Mesenchymal stem cell (in vitro differentiated cells and primary cell): ENCODE measurements at regions not wholly inside any gene's neighbourhood (a gene's known extent, or its start where the extent isn't known, plus 50 kb on each side); places are given as distances from the start of the nearest gene placed in this dataset.

ENCODE experiments used
- DNase-seq: peaks from one replicate; pipeline ENCODE4 v3.0.0-alpha.2; 2013
- H2AFZ ChIP-seq: one replicate; pipeline ENCODE4 v1.6.1; 2013; ENCODE audit warnings: low read depth, mild to moderate bottlenecking, control low read depth, inconsistent platforms, low read length, moderate library complexity
- H2AK5ac ChIP-seq: 2 replicates; pipeline ENCODE4 v1.6.1; 2013; ENCODE audit warnings: low read length, moderate library complexity, mild to moderate bottlenecking, inconsistent platforms; ENCODE audit not compliant: severe bottlenecking
- H2BK120ac ChIP-seq: one replicate; pipeline ENCODE4 v1.6.1; 2013; ENCODE audit warnings: low read depth, mild to moderate bottlenecking, inconsistent platforms, low read length, moderate library complexity
- H2BK12ac ChIP-seq, 2 experiments: one replicate each; pipeline ENCODE4 v1.6.1; 2013; ENCODE audit warnings: inconsistent platforms in 2 of 2, low read length in 2 of 2, mild to moderate bottlenecking in 2 of 2, moderate library complexity in 2 of 2, control low read depth in 1 of 2
- H2BK15ac ChIP-seq: one replicate; pipeline ENCODE4 v1.6.1; 2013; ENCODE audit warnings: mild to moderate bottlenecking, low read depth, inconsistent platforms; ENCODE audit not compliant: poor library complexity, severe bottlenecking
- H2BK5ac ChIP-seq: 2 replicates; pipeline ENCODE4 v1.6.1; 2013; ENCODE audit warnings: low read depth, mild to moderate bottlenecking, low read length, control low read depth, inconsistent platforms; ENCODE audit not compliant: poor library complexity, severe bottlenecking
- H3K14ac ChIP-seq, 2 experiments: one replicate each; pipeline ENCODE4 v1.6.1; 2013; ENCODE audit warnings: inconsistent platforms in 2 of 2, low read length in 2 of 2, control low read depth in 1 of 2, mild to moderate bottlenecking in 1 of 2, moderate library complexity in 1 of 2
- H3K18ac ChIP-seq, 2 experiments: one replicate each; pipeline ENCODE4 v1.6.1; 2013; ENCODE audit warnings: inconsistent platforms in 2 of 2, low read length in 2 of 2, control low read depth in 1 of 2, low read depth in 1 of 2, mild to moderate bottlenecking in 1 of 2
- H3K23ac ChIP-seq, 2 experiments: one replicate each; pipeline ENCODE4 v1.6.1; 2013; ENCODE audit warnings: inconsistent platforms in 2 of 2, low read length in 2 of 2, mild to moderate bottlenecking in 2 of 2, moderate library complexity in 2 of 2, control low read depth in 1 of 2
- H3K27ac ChIP-seq: 2 replicates; pipeline ENCODE4 v1.5.1; 2013; ENCODE audit warnings: mild to moderate bottlenecking, moderate library complexity, low read length, control low read depth, inconsistent platforms; ENCODE audit not compliant: poor library complexity, severe bottlenecking
- H3K27me3 ChIP-seq, 2 experiments: 2 replicates each; pipeline versions ENCODE4 v1.6.1 to v1.7.0; 2013; ENCODE audit warnings: low read length in 2 of 2, mild to moderate bottlenecking in 2 of 2, moderate library complexity in 2 of 2, control low read depth in 1 of 2, inconsistent platforms in 1 of 2; ENCODE audit not compliant: control insufficient read depth in 1 of 2, insufficient read depth in 1 of 2
- H3K36me3 ChIP-seq, 2 experiments: 2 replicates each; pipeline versions ENCODE4 v1.6.1 to v1.7.0; 2013; ENCODE audit warnings: low read length in 2 of 2, control low read depth in 1 of 2, inconsistent platforms in 1 of 2, low read depth in 1 of 2, mild to moderate bottlenecking in 1 of 2; ENCODE audit not compliant: insufficient read depth in 2 of 2, control insufficient read depth in 1 of 2
- H3K4ac ChIP-seq, 2 experiments: one replicate each; pipeline ENCODE4 v1.6.1; 2013; ENCODE audit warnings: inconsistent platforms in 2 of 2, low read length in 2 of 2, mild to moderate bottlenecking in 2 of 2, moderate library complexity in 2 of 2, control low read depth in 1 of 2, low read depth in 1 of 2
- H3K4me1 ChIP-seq: 2 replicates; pipeline ENCODE4 v1.6.1; 2013; ENCODE audit warnings: low read depth, low read length, control low read depth; ENCODE audit not compliant: control insufficient read depth, insufficient read depth
- H3K4me2 ChIP-seq: 2 replicates; pipeline ENCODE4 v1.6.1; 2013; ENCODE audit warnings: low read length, mild to moderate bottlenecking, inconsistent platforms; ENCODE audit not compliant: poor library complexity, severe bottlenecking
- H3K4me3 ChIP-seq, 2 experiments: 2 replicates each; pipeline versions ENCODE4 v1.5.1 to v1.7.0; 2013; ENCODE audit warnings: low read length in 2 of 2, mild to moderate bottlenecking in 2 of 2, control low read depth in 1 of 2, low read depth in 1 of 2; ENCODE audit not compliant: insufficient read depth in 1 of 2
- H3K79me1 ChIP-seq: replicated peaks from 2 replicates; pipeline ENCODE4 v1.6.1; 2013; ENCODE audit warnings: mild to moderate bottlenecking, control low read depth, low read length, inconsistent platforms; ENCODE audit not compliant: poor library complexity, severe bottlenecking
- H3K9ac ChIP-seq: 2 replicates; pipeline ENCODE4 v1.7.0; 2013; ENCODE audit warnings: mild to moderate bottlenecking, low read length, moderate library complexity
- H3K9me3 ChIP-seq: 2 replicates; pipeline ENCODE4 v1.7.0; 2013; ENCODE audit warnings: mild to moderate bottlenecking, low read length; ENCODE audit not compliant: control insufficient read depth
- H4K8ac ChIP-seq: one replicate; pipeline ENCODE4 v1.6.1; 2013; ENCODE audit warnings: inconsistent platforms, mild to moderate bottlenecking, low read length, moderate library complexity
- H4K91ac ChIP-seq: one replicate; pipeline ENCODE4 v1.6.1; 2013; ENCODE audit warnings: mild to moderate bottlenecking, low read length, inconsistent platforms
- WGBS: methylation state at CpG from one replicate; pipeline ENCODE4 v1.1.7; 2013; ENCODE audit warnings: mixed read lengths; 5-methylcytosine and 5-hydroxymethylcytosine counted together

DNA sequence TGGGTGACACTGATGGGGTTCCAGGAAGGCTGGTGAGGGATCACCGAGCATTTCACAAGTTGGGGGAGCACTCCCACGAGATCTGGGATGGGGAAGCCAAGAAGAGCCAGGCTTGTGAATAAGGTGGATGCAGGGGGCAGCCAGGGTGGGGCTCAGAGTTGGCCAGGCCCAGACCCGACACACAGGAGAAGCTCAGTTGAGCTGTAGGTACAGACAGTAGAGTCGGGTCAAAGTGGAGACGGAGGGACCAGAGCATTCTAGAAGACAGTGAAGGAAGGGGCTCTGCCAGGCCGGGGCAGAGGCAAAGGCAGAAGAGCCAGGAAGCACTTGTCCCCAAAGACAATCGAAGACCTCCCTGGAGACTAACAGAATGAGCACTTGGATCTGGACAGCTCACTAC is 70.9 kb upstream of the BCL11B start:
- Histone ChIP-seq H3K9me3 (peaks cover 4% of the 10 kb centered on the region), H3K23ac (no peak overlapping the region)
- WGBS: 73% methylated on average over 7 of the region's 7 CpGs

DNA sequence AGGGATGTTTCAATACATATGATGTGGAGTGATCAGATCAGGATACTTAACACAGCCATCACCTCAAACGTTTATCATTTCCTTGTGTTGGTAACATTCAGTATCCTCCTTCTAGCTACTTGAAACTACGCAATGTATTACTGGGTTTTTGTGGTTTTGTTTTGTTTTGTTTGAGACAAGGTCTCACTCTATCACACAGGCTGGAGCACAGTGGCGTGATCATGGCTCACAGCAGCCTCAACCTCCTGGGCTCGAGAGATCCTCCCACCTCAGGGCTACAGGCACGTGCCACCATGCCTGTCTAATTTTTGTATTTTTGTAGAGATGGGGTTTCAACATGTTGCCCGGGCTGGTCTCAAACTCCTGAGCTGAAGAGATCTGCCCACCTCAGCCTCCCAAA is 70.2 kb upstream of the BCL11B start:
- H4K91ac ChIP-seq: no peak overlapping the region
- no peak overlapping the region for H2BK12ac ChIP-seq
- no peak overlapping the region for H2AK5ac ChIP-seq
- H3K4me2 ChIP-seq: no peak overlapping the region
- no peak overlapping the region for H3K23ac ChIP-seq
- H3K27ac ChIP-seq: no peak overlapping the region
- H3K9ac ChIP-seq: no peak overlapping the region
- no peak overlapping the region for H2AFZ ChIP-seq
- no peak overlapping the region for H4K8ac ChIP-seq
- no peak overlapping the region for H2BK5ac ChIP-seq
- H3K27me3 ChIP-seq: peaks cover 16 to 32% of the 10 kb centered on the region in 2 experiments
- WGBS: 79% methylated on average over 4 of the region's 6 CpGs
- no peaks in the 10 kb centered on the region for H3K36me3 ChIP-seq
- H3K4me1 ChIP-seq: no peaks in the 10 kb centered on the region
- no peak overlapping the region for H3K4me3 ChIP-seq
- H3K9me3 ChIP-seq: peaks cover 4% of the 10 kb centered on the region
- no peak overlapping the region for H2BK120ac ChIP-seq
- DNase-seq: no peak
- H3K79me1 ChIP-seq: no peaks in the 10 kb centered on the region
- H3K4ac ChIP-seq: no peak overlapping the region
- H3K18ac ChIP-seq: no peak overlapping the region
- no peak overlapping the region for H2BK15ac ChIP-seq
- no peak overlapping the region for H3K14ac ChIP-seq

More for the DNA sequence above, 70.9 kb upstream of the BCL11B start:
- Histone ChIP-seq H3K27ac (no peak overlapping the region), H3K27me3 (peaks cover 16 to 32% of the 10 kb centered on the region in 2 experiments), H3K4ac (no peak overlapping the region), H2BK120ac (no peak overlapping the region), H2AK5ac (no peak overlapping the region), H2BK15ac (no peak overlapping the region), H3K36me3 (no peaks in the 10 kb centered on the region), H3K14ac (no peak overlapping the region), H2BK12ac (no peak overlapping the region), H3K18ac (no peak overlapping the region), H3K4me2 (no peak overlapping the region), H3K79me1 (no peaks in the 10 kb centered on the region), H4K8ac (no peak overlapping the region), H3K4me1 (no peaks in the 10 kb centered on the region), H4K91ac (no peak overlapping the region), H2AFZ (no peak overlapping the region), H3K9ac (no peak overlapping the region), H3K4me3 (no peak overlapping the region), H2BK5ac (no peak overlapping the region)
- DNase-seq: no peak

DNA sequence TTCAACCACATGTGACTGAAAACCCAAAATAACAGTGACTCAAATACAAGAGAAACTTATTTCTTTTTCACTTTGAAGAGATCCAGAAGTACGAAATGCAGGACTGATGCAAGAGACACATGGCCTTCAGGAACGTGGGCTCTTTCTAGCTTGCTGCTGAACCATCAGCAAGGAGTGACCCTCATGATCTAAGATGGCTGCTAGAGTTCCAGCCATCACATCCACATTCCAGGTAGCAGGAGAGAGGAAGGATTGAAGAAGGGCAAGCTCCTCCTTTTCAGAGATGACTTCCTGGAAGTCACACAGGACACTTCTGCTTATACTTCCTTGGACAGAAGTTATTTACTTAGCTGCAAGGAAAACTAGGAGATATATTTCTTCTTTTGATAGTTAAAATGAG is 67.6 kb upstream of the BCL11B start:
- no peak overlapping the region for H2BK120ac ChIP-seq
- peaks cover 8% of the 10 kb centered on the region for H3K9me3 ChIP-seq
- no peak overlapping the region for H3K4me2 ChIP-seq
- H3K27me3 ChIP-seq: peaks cover 5 to 21% of the 10 kb centered on the region in 2 experiments
- 56% methylated on average over 2 of the region's 2 CpGs for WGBS
- no peak overlapping the region for H3K18ac ChIP-seq
- H2BK15ac ChIP-seq: no peak overlapping the region
- H2BK5ac ChIP-seq: no peak overlapping the region
- no peak overlapping the region for H4K8ac ChIP-seq
- no peak overlapping the region for H3K4ac ChIP-seq
- H3K9ac ChIP-seq: no peak overlapping the region
- no peak overlapping the region for H2BK12ac ChIP-seq
- no peak overlapping the region for H2AFZ ChIP-seq
- no peaks in the 10 kb centered on the region for H3K36me3 ChIP-seq
- no peak overlapping the region for H4K91ac ChIP-seq
- no peak overlapping the region for H2AK5ac ChIP-seq
- no peaks in the 10 kb centered on the region for H3K4me1 ChIP-seq
- DNase-seq: no peak
- H3K14ac ChIP-seq: no peak overlapping the region
- H3K23ac ChIP-seq: no peak overlapping the region
- no peak overlapping the region for H3K27ac ChIP-seq
- H3K79me1 ChIP-seq: no peaks in the 10 kb centered on the region
- H3K4me3 ChIP-seq: no peak overlapping the region

DNA sequence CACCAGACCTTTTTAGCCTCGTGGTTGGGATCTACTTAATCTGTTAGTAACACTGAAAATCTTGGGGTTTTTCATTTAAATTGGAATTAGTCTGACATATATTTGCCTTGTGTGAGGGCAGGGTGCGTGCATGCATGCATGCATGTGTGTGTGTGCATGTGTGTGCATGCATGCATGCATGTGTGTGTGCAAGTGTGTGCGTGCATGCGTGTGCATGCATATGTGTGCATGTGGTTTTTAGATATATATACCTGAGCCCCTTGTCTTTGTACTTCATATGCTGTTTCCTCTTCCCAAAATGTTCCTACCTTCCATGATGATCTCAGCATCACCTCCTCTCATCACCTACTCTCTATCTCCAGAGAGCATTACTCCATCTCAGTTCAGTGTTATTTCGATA is 66.3 kb upstream of the BCL11B start:
- no peaks in the 10 kb centered on the region for H3K79me1 ChIP-seq

More for the DNA sequence above, 66.3 kb upstream of the BCL11B start:
- no peak overlapping the region for H4K91ac ChIP-seq
- H2AFZ ChIP-seq: no peak overlapping the region
- H2BK5ac ChIP-seq: no peak overlapping the region
- H3K4me1 ChIP-seq: no peaks in the 10 kb centered on the region
- H4K8ac ChIP-seq: no peak overlapping the region
- H2BK120ac ChIP-seq: no peak overlapping the region
- H3K4me2 ChIP-seq: no peak overlapping the region
- no peak overlapping the region for H3K14ac ChIP-seq
- H3K4ac ChIP-seq: no peak overlapping the region
- 62% methylated on average over 3 of the region's 5 CpGs for WGBS
- H3K18ac ChIP-seq: no peak overlapping the region
- H3K4me3 ChIP-seq: no peak overlapping the region
- no peak overlapping the region for H2BK12ac ChIP-seq
- no peak overlapping the region for H2AK5ac ChIP-seq
- H3K36me3 ChIP-seq: no peaks in the 10 kb centered on the region
- peaks cover 8% of the 10 kb centered on the region for H3K9me3 ChIP-seq
- H2BK15ac ChIP-seq: no peak overlapping the region
- H3K27ac ChIP-seq: no peak overlapping the region
- H3K27me3 ChIP-seq: peaks cover 5 to 16% of the 10 kb centered on the region in 2 experiments
- H3K9ac ChIP-seq: no peak overlapping the region
- DNase-seq: no peak
- H3K23ac ChIP-seq: no peak overlapping the region
